ENCODE measurements at regions not wholly inside any gene's neighbourhood (a gene's known extent, or its start where the extent isn't known, plus 50 kb on each side); places are given as distances from the start of the nearest gene placed in this dataset.

DNA sequence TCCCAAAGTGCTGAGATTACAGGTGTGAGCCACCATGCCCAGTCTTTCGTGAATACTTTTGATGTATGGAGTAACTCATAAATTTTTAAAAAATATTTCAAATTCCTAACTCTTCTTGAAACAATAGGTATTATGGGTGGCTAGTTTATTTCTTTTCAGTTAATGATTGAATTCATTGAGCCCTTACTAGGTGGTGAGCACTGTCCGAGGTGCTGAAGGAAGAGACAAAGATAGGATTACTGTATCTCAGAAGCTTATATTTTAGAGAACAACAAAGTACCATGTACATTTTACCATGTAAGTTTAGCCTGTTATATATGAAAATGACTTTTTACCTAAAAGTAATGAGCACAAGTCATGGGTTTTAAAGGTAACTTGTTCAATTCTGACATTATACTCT, 418.3 kb downstream of the NPIPA7 start:
- H3K27ac ChIP-seq (ENCODE audit: low read depth in 1 of 2, low read length in 2 of 2): no peak overlapping the region
- TF ChIP-seq EGR1 (IDR thresholded peaks at IDR 0.05; ENCODE audit: low read depth in 2 of 2): no peak
- TF ChIP-seq, protein P1, sequence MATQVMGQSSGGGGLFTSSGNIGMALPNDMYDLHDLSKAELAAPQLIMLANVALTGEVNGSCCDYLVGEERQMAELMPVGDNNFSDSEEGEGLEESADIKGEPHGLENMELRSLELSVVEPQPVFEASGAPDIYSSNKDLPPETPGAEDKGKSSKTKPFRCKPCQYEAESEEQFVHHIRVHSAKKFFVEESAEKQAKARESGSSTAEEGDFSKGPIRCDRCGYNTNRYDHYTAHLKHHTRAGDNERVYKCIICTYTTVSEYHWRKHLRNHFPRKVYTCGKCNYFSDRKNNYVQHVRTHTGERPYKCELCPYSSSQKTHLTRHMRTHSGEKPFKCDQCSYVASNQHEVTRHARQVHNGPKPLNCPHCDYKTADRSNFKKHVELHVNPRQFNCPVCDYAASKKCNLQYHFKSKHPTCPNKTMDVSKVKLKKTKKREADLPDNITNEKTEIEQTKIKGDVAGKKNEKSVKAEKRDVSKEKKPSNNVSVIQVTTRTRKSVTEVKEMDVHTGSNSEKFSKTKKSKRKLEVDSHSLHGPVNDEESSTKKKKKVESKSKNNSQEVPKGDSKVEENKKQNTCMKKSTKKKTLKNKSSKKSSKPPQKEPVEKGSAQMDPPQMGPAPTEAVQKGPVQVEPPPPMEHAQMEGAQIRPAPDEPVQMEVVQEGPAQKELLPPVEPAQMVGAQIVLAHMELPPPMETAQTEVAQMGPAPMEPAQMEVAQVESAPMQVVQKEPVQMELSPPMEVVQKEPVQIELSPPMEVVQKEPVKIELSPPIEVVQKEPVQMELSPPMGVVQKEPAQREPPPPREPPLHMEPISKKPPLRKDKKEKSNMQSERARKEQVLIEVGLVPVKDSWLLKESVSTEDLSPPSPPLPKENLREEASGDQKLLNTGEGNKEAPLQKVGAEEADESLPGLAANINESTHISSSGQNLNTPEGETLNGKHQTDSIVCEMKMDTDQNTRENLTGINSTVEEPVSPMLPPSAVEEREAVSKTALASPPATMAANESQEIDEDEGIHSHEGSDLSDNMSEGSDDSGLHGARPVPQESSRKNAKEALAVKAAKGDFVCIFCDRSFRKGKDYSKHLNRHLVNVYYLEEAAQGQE (IDR thresholded peaks at IDR 0.05): peak; percentile 95
- DNase-seq (ENCODE audit: low spot score): no peak
- H3K9me3 ChIP-seq (ENCODE audit: control insufficient read depth in 4 of 4, low read length in 3 of 4): no peaks in the 10 kb centered on the region
- H3K9ac ChIP-seq (ENCODE audit: low read depth in 1 of 2, low read length in 2 of 2): no peak overlapping the region
- 45% methylated on average over 2 of the region's 2 CpGs for WGBS
- peaks cover 0 to 3% (median 0%) of the 10 kb centered on the region in 4 donors for H3K27me3 ChIP-seq (ENCODE audit: control insufficient read depth in 4 of 4, insufficient read depth in 4 of 4, low read length in 3 of 4)
- H3K36me3 ChIP-seq (ENCODE audit: control insufficient read depth in 4 of 4, insufficient read depth in 3 of 4, low read depth in 1 of 4, low read length in 3 of 4): no peaks in the 10 kb centered on the region
- no peaks in the 10 kb centered on the region for H3K4me1 ChIP-seq (ENCODE audit: control insufficient read depth in 4 of 4, insufficient read depth in 4 of 4, low read length in 3 of 4)
- no peak overlapping the region for H3K4me3 ChIP-seq (ENCODE audit: low read depth in 1 of 3, low read length in 3 of 3)

DNA sequence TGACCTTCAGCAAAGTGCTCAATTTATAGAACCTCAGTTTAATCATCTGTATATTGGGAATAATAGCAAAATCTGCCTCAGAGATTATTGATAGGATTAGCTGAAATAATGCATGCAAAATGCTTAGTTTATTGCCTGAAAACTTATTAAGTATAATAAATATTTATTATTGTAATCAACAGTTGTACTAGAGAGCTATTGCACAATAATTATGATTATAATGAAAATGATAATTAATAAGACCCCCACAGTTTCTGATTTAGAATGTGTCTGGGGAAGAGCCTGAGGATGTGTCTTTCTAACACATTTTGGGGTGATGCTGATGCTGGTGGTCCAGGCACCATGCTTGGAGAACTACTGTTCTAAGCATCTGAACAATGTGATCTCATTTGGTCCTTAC, 419.6 kb downstream of the NPIPA7 start:
- DNase-seq (ENCODE audit: low spot score): no peak
- Histone ChIP-seq H3K27ac (ENCODE audit: low read depth in 1 of 2, low read length in 2 of 2) (no peak overlapping the region), H3K36me3 (ENCODE audit: control insufficient read depth in 4 of 4, insufficient read depth in 3 of 4, low read depth in 1 of 4, low read length in 3 of 4) (no peaks in the 10 kb centered on the region), H3K4me3 (ENCODE audit: low read depth in 1 of 3, low read length in 3 of 3) (no peak overlapping the region), H3K27me3 (ENCODE audit: control insufficient read depth in 4 of 4, insufficient read depth in 4 of 4, low read length in 3 of 4) (peaks cover 0 to 3% (median 0%) of the 10 kb centered on the region in 4 donors), H3K9me3 (ENCODE audit: control insufficient read depth in 4 of 4, low read length in 3 of 4) (peaks cover 0 to under 1% (median 0%) of the 10 kb centered on the region in 4 donors), H3K4me1 (ENCODE audit: control insufficient read depth in 4 of 4, insufficient read depth in 4 of 4, low read length in 3 of 4) (no peaks in the 10 kb centered on the region), H3K9ac (ENCODE audit: low read depth in 1 of 2, low read length in 2 of 2) (no peak overlapping the region)
- TF ChIP-seq RXRA (IDR thresholded peaks at IDR 0.05) (no peak), FOXA1 (IDR thresholded peaks at IDR 0.05) (no peak), SP1 (IDR thresholded peaks at IDR 0.05) (no peak), HNF4A (conservative IDR thresholded peaks at IDR 0.05) (no peak), NR2F2 (IDR thresholded peaks at IDR 0.05) (no peak), YY1 (IDR thresholded peaks at IDR 0.05) (no peak), RAD21 (IDR thresholded peaks at IDR 0.05) (no peak)
- TF ChIP-seq, protein P2, sequence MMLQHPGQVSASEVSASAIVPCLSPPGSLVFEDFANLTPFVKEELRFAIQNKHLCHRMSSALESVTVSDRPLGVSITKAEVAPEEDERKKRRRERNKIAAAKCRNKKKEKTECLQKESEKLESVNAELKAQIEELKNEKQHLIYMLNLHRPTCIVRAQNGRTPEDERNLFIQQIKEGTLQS (IDR thresholded peaks at IDR 0.05): no peak
- TF ChIP-seq, protein P1 (IDR thresholded peaks at IDR 0.05): no peak
- TF ChIP-seq, protein P3, sequence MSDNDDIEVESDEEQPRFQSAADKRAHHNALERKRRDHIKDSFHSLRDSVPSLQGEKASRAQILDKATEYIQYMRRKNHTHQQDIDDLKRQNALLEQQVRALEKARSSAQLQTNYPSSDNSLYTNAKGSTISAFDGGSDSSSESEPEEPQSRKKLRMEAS (IDR thresholded peaks at IDR 0.05): no peak

Measured in liver (tissue), 7 donors.